Neural crest cell (in vitro differentiated cells): ENCODE measurements at regions not wholly inside any gene's neighbourhood (a gene's known extent, or its start where the extent isn't known, plus 50 kb on each side); places are given as distances from the start of the nearest gene placed in this dataset.

ENCODE experiments used
- DNase-seq: peaks from one replicate; pipeline ENCODE4 v3.0.0; 2021; ENCODE audit warnings: low read depth, mixed read lengths, low spot score
- H3K27ac Mint-ChIP-seq: one replicate; pipeline ENCODE4 v1.8.0; 2021; ENCODE audit warnings: mild to moderate bottlenecking, mixed read lengths; ENCODE audit not compliant: unreplicated experiment
- H3K27me3 Mint-ChIP-seq: 2 replicates; pipeline ENCODE4 v1.8.0; 2021; ENCODE audit warnings: low read depth, mild to moderate bottlenecking, mixed read lengths
- H3K36me3 Mint-ChIP-seq: 2 replicates; pipeline ENCODE4 v1.8.0; 2021; ENCODE audit warnings: low read depth, mild to moderate bottlenecking, mixed read lengths
- H3K4me1 Mint-ChIP-seq: 2 replicates; pipeline ENCODE4 v1.8.0; 2021; ENCODE audit warnings: mixed read lengths
- H3K4me3 Mint-ChIP-seq: one replicate; pipeline ENCODE4 v1.8.0; 2021; ENCODE audit warnings: mild to moderate bottlenecking, mixed read lengths
- H3K9me3 Mint-ChIP-seq: 2 replicates; pipeline ENCODE4 v1.8.0; 2021; ENCODE audit warnings: mixed read lengths
- TF ChIP-seq, protein P1 (sequence below): fragments of 200-600 bp; sonication (generic); conservative IDR thresholded peaks from 2 replicates; pipeline ENCODE4 v1.5.0; 2021; ENCODE audit warnings: antibody characterized with exemption, mild to moderate bottlenecking

DNA sequence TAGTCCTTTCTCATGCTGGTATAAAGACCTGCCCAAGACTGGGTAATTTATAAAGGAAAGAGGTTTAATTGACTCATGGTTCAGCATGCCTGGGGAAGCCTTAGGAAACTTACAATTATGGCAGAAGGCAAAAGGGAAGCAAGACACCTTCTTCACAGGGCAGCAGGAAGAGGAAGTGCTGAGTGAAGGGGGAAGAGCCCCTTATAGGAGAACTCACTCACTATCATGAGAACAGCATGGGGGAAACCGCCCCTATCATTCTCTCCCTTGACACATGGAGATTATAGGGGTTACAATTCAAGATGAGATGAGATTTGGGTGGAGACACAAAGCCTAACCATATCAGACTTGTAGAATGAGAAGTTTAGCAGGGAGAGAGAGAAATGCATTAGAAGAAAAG is 373.3 kb upstream of the DIAPH2 start:
- no peaks in the 10 kb centered on the region for H3K36me3 Mint-ChIP-seq
- no peaks in the 10 kb centered on the region for H3K4me1 Mint-ChIP-seq
- peaks cover 3% of the 10 kb centered on the region for H3K9me3 Mint-ChIP-seq
- TF ChIP-seq, protein P1, sequence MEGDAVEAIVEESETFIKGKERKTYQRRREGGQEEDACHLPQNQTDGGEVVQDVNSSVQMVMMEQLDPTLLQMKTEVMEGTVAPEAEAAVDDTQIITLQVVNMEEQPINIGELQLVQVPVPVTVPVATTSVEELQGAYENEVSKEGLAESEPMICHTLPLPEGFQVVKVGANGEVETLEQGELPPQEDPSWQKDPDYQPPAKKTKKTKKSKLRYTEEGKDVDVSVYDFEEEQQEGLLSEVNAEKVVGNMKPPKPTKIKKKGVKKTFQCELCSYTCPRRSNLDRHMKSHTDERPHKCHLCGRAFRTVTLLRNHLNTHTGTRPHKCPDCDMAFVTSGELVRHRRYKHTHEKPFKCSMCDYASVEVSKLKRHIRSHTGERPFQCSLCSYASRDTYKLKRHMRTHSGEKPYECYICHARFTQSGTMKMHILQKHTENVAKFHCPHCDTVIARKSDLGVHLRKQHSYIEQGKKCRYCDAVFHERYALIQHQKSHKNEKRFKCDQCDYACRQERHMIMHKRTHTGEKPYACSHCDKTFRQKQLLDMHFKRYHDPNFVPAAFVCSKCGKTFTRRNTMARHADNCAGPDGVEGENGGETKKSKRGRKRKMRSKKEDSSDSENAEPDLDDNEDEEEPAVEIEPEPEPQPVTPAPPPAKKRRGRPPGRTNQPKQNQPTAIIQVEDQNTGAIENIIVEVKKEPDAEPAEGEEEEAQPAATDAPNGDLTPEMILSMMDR = no peak
- no peaks in the 10 kb centered on the region for H3K27me3 Mint-ChIP-seq
- no peak for DNase-seq
- H3K4me3 Mint-ChIP-seq = no peak overlapping the region
- H3K27ac Mint-ChIP-seq = no peak overlapping the region

DNA sequence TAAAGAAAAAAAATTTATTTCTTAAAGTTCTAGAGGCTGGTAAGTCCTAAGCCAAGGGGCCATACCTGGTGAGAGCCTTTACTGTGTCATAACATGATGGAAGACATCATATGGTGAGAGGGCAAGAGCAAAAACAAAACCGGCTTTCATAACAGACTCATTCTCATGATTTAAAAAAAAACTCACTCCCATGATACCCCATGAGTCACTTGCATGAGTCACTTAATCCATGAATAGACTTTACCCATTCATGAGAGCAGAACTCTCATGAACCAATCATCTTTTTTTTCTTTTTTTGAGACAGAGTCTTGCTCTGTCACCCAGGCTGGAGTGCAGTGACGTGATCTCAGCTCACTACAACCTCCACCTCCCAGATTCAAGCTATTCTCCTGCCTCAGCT is 369.7 kb upstream of the DIAPH2 start:
- no peak overlapping the region for H3K4me3 Mint-ChIP-seq
- peaks cover 4% of the 10 kb centered on the region for H3K9me3 Mint-ChIP-seq
- TF ChIP-seq, protein P1 = no peak
- H3K27ac Mint-ChIP-seq = no peak overlapping the region
- H3K27me3 Mint-ChIP-seq = no peaks in the 10 kb centered on the region
- H3K36me3 Mint-ChIP-seq = peaks cover under 1% of the 10 kb centered on the region
- DNase-seq = no peak
- no peaks in the 10 kb centered on the region for H3K4me1 Mint-ChIP-seq

DNA sequence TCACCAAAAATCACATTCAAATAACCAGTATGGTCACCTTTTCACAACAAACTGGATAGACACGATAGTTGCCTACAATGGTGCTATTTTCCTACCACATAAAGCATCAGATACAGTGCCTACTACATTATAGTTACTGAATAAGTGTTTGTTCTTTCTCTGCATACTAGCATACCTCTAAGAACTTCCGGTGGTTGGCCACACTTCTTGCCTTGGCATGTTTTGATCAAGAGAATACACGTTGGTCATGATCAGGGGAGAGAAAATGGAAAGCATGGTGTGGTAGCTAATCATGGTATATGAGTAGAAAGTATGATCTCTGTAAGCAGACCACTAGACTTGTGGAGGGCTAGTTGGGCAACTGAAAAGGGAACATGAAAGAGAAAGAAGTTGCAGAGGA is 322.8 kb upstream of the DIAPH2 start:
- H3K9me3 Mint-ChIP-seq = peaks cover 8% of the 10 kb centered on the region
- no peak overlapping the region for H3K4me3 Mint-ChIP-seq
- TF ChIP-seq, protein P1 = no peak
- H3K4me1 Mint-ChIP-seq = no peaks in the 10 kb centered on the region
- H3K36me3 Mint-ChIP-seq = no peaks in the 10 kb centered on the region
- DNase-seq = no peak
- no peaks in the 10 kb centered on the region for H3K27me3 Mint-ChIP-seq
- H3K27ac Mint-ChIP-seq = no peak overlapping the region

DNA sequence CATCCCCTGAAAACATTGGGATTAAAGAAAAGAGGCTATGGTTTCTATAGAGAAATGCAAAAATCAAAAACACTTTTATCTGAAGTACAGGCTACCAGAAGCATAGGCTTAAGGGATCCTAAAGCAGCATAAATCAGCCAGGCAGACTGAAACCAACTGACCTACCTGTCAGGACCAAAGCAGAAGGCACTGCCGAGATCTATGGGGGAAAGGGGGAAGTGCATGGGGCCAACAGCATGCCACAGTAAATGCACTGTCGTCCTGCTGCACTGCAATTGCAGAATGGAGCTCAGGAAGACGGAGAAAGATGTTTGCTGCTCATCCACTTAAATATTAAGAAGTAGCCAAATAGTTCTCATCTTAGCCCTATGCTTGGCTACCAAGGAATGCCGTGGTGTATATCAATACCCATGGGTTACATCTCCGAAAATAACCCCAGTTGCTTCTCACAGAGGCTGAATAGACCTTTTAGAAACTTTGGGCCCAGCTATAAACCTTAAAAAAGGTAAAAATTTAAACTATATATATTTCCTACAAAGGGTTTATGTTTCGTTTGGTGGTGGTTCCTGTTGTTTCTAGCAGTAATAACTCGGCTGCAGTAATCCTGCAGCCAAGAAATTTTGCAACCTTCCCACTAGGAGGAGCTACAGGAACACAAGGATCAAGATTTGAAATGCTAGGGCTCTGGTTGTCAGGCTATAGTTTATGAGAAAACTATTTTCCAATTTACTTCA is 312.2 kb upstream of the DIAPH2 start:
- peak; percentile 1 for DNase-seq
- Mint-ChIP-seq H3K4me1 (peaks cover 3% of the 10 kb centered on the region), H3K27me3 (no peaks in the 10 kb centered on the region), H3K4me3 (no peak overlapping the region), H3K36me3 (no peaks in the 10 kb centered on the region), H3K27ac (no peak overlapping the region), H3K9me3 (no peaks in the 10 kb centered on the region)
- TF ChIP-seq, protein P1 = peak; percentile 84

DNA sequence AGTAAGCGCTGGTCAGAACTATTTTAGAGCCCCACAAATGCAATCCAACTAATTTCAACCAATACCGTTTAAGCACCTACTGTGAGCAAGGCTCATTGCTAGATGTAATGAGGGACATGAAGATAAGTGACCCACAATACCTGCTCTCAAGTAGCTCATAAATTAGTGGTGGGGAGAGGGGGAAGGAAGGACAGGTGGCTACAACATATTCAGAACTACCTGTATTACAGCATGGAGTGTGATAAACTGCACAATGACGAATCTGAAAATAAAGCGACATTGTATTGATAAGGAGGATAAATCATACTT is 311.6 kb upstream of the DIAPH2 start:
- Mint-ChIP-seq H3K9me3 (no peaks in the 10 kb centered on the region), H3K4me1 (peaks cover 3% of the 10 kb centered on the region), H3K27ac (no peak overlapping the region), H3K27me3 (no peaks in the 10 kb centered on the region), H3K4me3 (no peak overlapping the region), H3K36me3 (no peaks in the 10 kb centered on the region)
- no peak for DNase-seq
- TF ChIP-seq, protein P1 = no peak
